A673 (cell line): ENCODE measurements at regions not wholly inside any gene's neighbourhood (a gene's known extent, or its start where the extent isn't known, plus 50 kb on each side); places are given as distances from the start of the nearest gene placed in this dataset.

Experiments used
- BruUV-seq: library from RNA; stranded (reverse); fragments of 400-500 nt; replicated peaks from 2 replicates; lab custom pipeline; 2021; lab: Mats Ljungman, UMichigan
- CTCF ChIA-PET: fragments of 300-600 bp; sonication (Branson Sonifier 250); formaldehyde crosslinking; loops from one replicate; lab custom pipeline; 2022; ENCODE audit warnings: antibody characterized with exemption; lab: Charles Lee
- POLR2A ChIA-PET: fragments of 300-600 bp; sonication (Branson Sonifier 250); formaldehyde crosslinking; loops from one replicate; lab custom pipeline; 2022; ENCODE audit warnings: antibody characterized with exemption; ENCODE audit not compliant: low non-redundant PET; lab: Charles Lee
- DNase-seq: peaks from one replicate; pipeline ENCODE4 v3.0.0-alpha.2; 2015; ENCODE audit warnings: low spot score
- H3K27ac ChIP-seq: fragments of 200-600 bp; sonication (generic); 2 replicates; pipeline ENCODE4 v1.5.1; 2016; ENCODE audit warnings: mixed run types, low read depth, mild to moderate bottlenecking, mixed read lengths, antibody characterized with exemption, low read length; ENCODE audit not compliant: poor library complexity, severe bottlenecking
- H3K27me3 ChIP-seq: fragments of 200-600 bp; sonication (generic); replicated peaks from 2 replicates; pipeline ENCODE4 v1.6.1; 2017; ENCODE audit warnings: mixed run types, low read depth, mild to moderate bottlenecking, mixed read lengths, antibody characterized with exemption, low read length; ENCODE audit not compliant: insufficient read depth, poor library complexity
- H3K36me3 ChIP-seq: fragments of 200-600 bp; sonication (generic); 2 replicates; pipeline ENCODE4 v1.6.1; 2016; ENCODE audit warnings: mixed run types, mild to moderate bottlenecking, mixed read lengths, antibody characterized with exemption, low read length; ENCODE audit not compliant: insufficient read depth, poor library complexity, severe bottlenecking
- H3K4me1 ChIP-seq: fragments of 200-600 bp; sonication (generic); 2 replicates; pipeline ENCODE4 v1.6.1; 2017; ENCODE audit warnings: mixed run types, mild to moderate bottlenecking, mixed read lengths, antibody characterized with exemption, low read length; ENCODE audit not compliant: insufficient read depth, poor library complexity, severe bottlenecking
- H3K4me3 ChIP-seq: fragments of 200-600 bp; sonication (generic); 2 replicates; pipeline ENCODE4 v1.5.1; 2016; ENCODE audit warnings: low read depth, mixed run types, mild to moderate bottlenecking, mixed read lengths, low read length; ENCODE audit not compliant: poor library complexity, severe bottlenecking
- H3K9me3 ChIP-seq: fragments of 200-600 bp; sonication (generic); 2 replicates; pipeline ENCODE4 v1.6.1; 2016; ENCODE audit warnings: mixed run types, low read depth, mild to moderate bottlenecking, mixed read lengths, antibody characterized with exemption, low read length; ENCODE audit not compliant: poor library complexity, severe bottlenecking
- CTCF ChIP-seq: fragments of 300-800, 200-600 bp; sonication (generic); conservative IDR thresholded peaks from 2 replicates; pipeline ENCODE4 v1.5.1; 2017; ENCODE audit warnings: low read depth, mild to moderate bottlenecking, antibody characterized with exemption, low read length, moderate library complexity, mixed read lengths
- EZH2 ChIP-seq: fragments of 200-600 bp; sonication (generic); IDR thresholded peaks from 2 replicates; pipeline ENCODE4 v1.6.1; 2017; ENCODE audit warnings: borderline replicate concordance, low read depth, mild to moderate bottlenecking, mixed read lengths, antibody characterized with exemption, low read length; ENCODE audit not compliant: poor library complexity, severe bottlenecking
- intact Hi-C: fragments of 100-400 bp; cut with micrococcal nuclease; formaldehyde crosslinking; loops from one replicate; pipeline ENCODE4 v1.10.0; 2022; ENCODE audit not compliant: unreplicated experiment

- Histone ChIP-seq H3K36me3 (no peaks in the 10 kb centered on the region), H3K27ac (no peak overlapping the region), H3K27me3 (no peaks in the 10 kb centered on the region), H3K9me3 (peaks cover 14% of the 10 kb centered on the region), H3K4me3 (no peak overlapping the region), H3K4me1 (peaks cover under 1% of the 10 kb centered on the region)
- intact Hi-C loops: no loop called here
- ChIA-PET POLR2A (no interaction called here), CTCF (interaction anchor here (0.5 kb wide), 1 partner anchor 241 kb away, joined by 3 read pairs; no protein-coding TSS in a partner anchor)
- no peak for DNase-seq
- no TSS peak for BruUV-seq
- no peak for TF ChIP-seq CTCF
- no peak for TF ChIP-seq EZH2
Measured at GRCh38 chr1:181160998-181161870, 72.7 kb downstream of the IER5 start.

- ChIA-PET CTCF (no interaction called here), POLR2A (no interaction called here)
- no peaks in the 10 kb centered on the region for H3K36me3 ChIP-seq
- H3K9me3 ChIP-seq: peaks cover 14% of the 10 kb centered on the region
- TF ChIP-seq CTCF (no peak), EZH2 (no peak)
- no TSS peak for BruUV-seq
- no peaks in the 10 kb centered on the region for H3K27me3 ChIP-seq
- no peak for DNase-seq
- intact Hi-C loops: no loop called here
- H3K4me1 ChIP-seq: peaks cover 2% of the 10 kb centered on the region
- no peak overlapping the region for H3K4me3 ChIP-seq
- no peak overlapping the region for H3K27ac ChIP-seq
Measured at GRCh38 chr1:181163662-181164061, 75.2 kb downstream of the IER5 start.

GRCh38 chr1:181166377-181167196 lies 78.1 kb downstream of the IER5 start:
- intact Hi-C loops: loop anchor here (1.0 to 5.0 kb wide), 3 partner anchors 284 to 649 kb away; no protein-coding TSS in a partner anchor
- Histone ChIP-seq H3K27me3 (no peaks in the 10 kb centered on the region), H3K9me3 (peaks cover 14% of the 10 kb centered on the region), H3K27ac (no peak overlapping the region), H3K4me3 (no peak overlapping the region), H3K36me3 (no peaks in the 10 kb centered on the region), H3K4me1 (peaks cover 2% of the 10 kb centered on the region)
- no peak for TF ChIP-seq EZH2
- peak; percentile 87 for TF ChIP-seq CTCF
- no TSS peak for BruUV-seq
- CTCF ChIA-PET: no interaction called here
- peak; percentile 89 for DNase-seq
- POLR2A ChIA-PET: no interaction called here
